Peyer's patch (tissue), 4 donors: ENCODE measurements at regions not wholly inside any gene's neighbourhood (a gene's known extent, or its start where the extent isn't known, plus 50 kb on each side); places are given as distances from the start of the nearest gene placed in this dataset.

Source experiments
- DNase-seq, 3 donors: peaks; one replicate each; pipeline ENCODE4 v3.0.0-alpha.2; 2017 to 2019
- H3K27ac ChIP-seq, 4 donors: fragments of 200-600 bp; sonication (generic); one replicate each; pipeline ENCODE4 v1.5.1; 2016 to 2019
- H3K27me3 ChIP-seq, 2 donors: fragments of 200-600 bp; sonication (generic); one replicate each; pipeline ENCODE4 v1.5.1; 2019
- H3K36me3 ChIP-seq, 3 donors: fragments of 200-600 bp; sonication (generic); one replicate each; pipeline ENCODE4 v1.5.1; 2016 to 2019
- H3K4me1 ChIP-seq, 4 donors: fragments of 200-600 bp; sonication (generic); one replicate each; pipeline ENCODE4 v1.5.1; 2016 to 2019
- H3K4me3 ChIP-seq, 4 donors: fragments of 200-600 bp; sonication (generic); 1 replicate in 3 of 4; 2 replicates in 1 of 4; pipeline ENCODE4 v1.5.1; 2016 to 2019; ENCODE audit warnings: mild to moderate bottlenecking in 1 of 4
- H3K9me3 ChIP-seq, 4 donors: fragments of 200-600 bp; sonication (generic); one replicate each; pipeline ENCODE4 v1.5.1; 2016 to 2019; ENCODE audit warnings: mild to moderate bottlenecking in 1 of 4
- CTCF ChIP-seq, 6 experiments: fragments of 450-650 bp in 4 of 6; fragments of 200-600 bp in 2 of 6; sonication (generic) in 1 of 6; IDR thresholded peaks; one replicate each; pipeline ENCODE4 v1.5.1; 2017 to 2019; ENCODE audit warnings: antibody characterized with exemption in 6 of 6, mild to moderate bottlenecking in 3 of 6, moderate library complexity in 1 of 6
- POLR2A ChIP-seq, 2 donors: fragments of 450-650 bp; IDR thresholded peaks; one replicate each; pipeline ENCODE4 v1.5.1; 2017; ENCODE audit warnings: antibody characterized with exemption in 2 of 2, mild to moderate bottlenecking in 2 of 2, moderate library complexity in 2 of 2

GRCh38 chr10:28869606-28870201, 192.4 kb downstream of the BAMBI start:
- DNase-seq: no peak
- Histone ChIP-seq H3K4me1 (no peaks in the 10 kb centered on the region), H3K27me3 (no peaks in the 10 kb centered on the region), H3K4me3 (no peak overlapping the region), H3K27ac (no peak overlapping the region), H3K9me3 (no peaks in the 10 kb centered on the region), H3K36me3 (no peaks in the 10 kb centered on the region)
- TF ChIP-seq CTCF (IDR thresholded peaks at IDR 0.05) (no peak), POLR2A (IDR thresholded peaks at IDR 0.05) (no peak)

- no peak overlapping the region for H3K27ac ChIP-seq
- H3K27me3 ChIP-seq: no peaks in the 10 kb centered on the region
- no peak overlapping the region for H3K4me3 ChIP-seq
- DNase-seq: no peak
- H3K4me1 ChIP-seq: no peaks in the 10 kb centered on the region
- TF ChIP-seq POLR2A (IDR thresholded peaks at IDR 0.05) (no peak), CTCF (IDR thresholded peaks at IDR 0.05) (no peak)
- no peaks in the 10 kb centered on the region for H3K36me3 ChIP-seq
- H3K9me3 ChIP-seq: no peaks in the 10 kb centered on the region
Observed at GRCh38 chr10:28871665-28872064, 194.3 kb downstream of the BAMBI start.

- no peak for DNase-seq
- Histone ChIP-seq H3K4me3 (no peak overlapping the region), H3K27ac (no peak overlapping the region), H3K9me3 (no peaks in the 10 kb centered on the region), H3K4me1 (no peaks in the 10 kb centered on the region), H3K27me3 (no peaks in the 10 kb centered on the region), H3K36me3 (no peaks in the 10 kb centered on the region)
- no peak for TF ChIP-seq CTCF (IDR thresholded peaks at IDR 0.05)
- no peak for TF ChIP-seq POLR2A (IDR thresholded peaks at IDR 0.05)
Observed at GRCh38 chr10:28872587-28873165, 195.4 kb downstream of the BAMBI start.

- no peak for TF ChIP-seq CTCF (IDR thresholded peaks at IDR 0.05)
- H3K36me3 ChIP-seq: no peaks in the 10 kb centered on the region
- no peaks in the 10 kb centered on the region for H3K27me3 ChIP-seq
- peak overlapping the region in 1 of 4 donors; percentile 30 for H3K27ac ChIP-seq
- H3K4me1 ChIP-seq: no peaks in the 10 kb centered on the region
- H3K4me3 ChIP-seq: no peak overlapping the region
- H3K9me3 ChIP-seq: no peaks in the 10 kb centered on the region
- DNase-seq: peak in 2 of 3 donors; percentile 60 to 79
Observed at GRCh38 chr10:28873540-28873939, 196.2 kb downstream of the BAMBI start.

- DNase-seq: no peak
Observed at GRCh38 chr10:28874210-28874609, 196.9 kb downstream of the BAMBI start.

More at GRCh38 chr10:28874210-28874609, 196.9 kb downstream of the BAMBI start:
- Histone ChIP-seq H3K9me3 (no peaks in the 10 kb centered on the region), H3K36me3 (no peaks in the 10 kb centered on the region), H3K4me1 (no peaks in the 10 kb centered on the region), H3K4me3 (no peak overlapping the region), H3K27me3 (no peaks in the 10 kb centered on the region), H3K27ac (no peak overlapping the region)
- TF ChIP-seq POLR2A (IDR thresholded peaks at IDR 0.05) (no peak), CTCF (IDR thresholded peaks at IDR 0.05) (no peak)
